ENCODE measurements at regions not wholly inside any gene's neighbourhood (a gene's known extent, or its start where the extent isn't known, plus 50 kb on each side); places are given as distances from the start of the nearest gene placed in this dataset.

DNA sequence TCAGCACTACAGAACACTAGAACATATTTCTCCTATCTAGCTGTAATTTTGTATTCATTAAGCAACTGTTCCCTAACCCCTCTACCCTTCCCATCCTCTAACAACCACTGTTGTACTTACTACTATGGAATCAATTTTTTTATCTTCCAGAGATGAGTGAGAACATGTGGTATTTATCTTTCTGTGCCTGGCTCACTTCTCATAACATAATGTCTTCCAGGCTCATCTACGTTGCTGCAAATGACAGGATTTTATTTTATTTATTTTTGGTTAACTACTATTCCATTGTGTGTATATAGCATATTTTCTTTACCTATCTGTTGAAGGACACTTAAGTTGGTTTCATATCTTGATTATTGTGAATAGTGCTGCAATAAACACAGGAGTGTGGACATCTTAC, 200.9 kb upstream of the CHRM2 start:
- CTCF ChIA-PET: no interaction called here
- DNase-seq (ENCODE audit: low read depth): no peak
- no peaks in the 10 kb centered on the region for H3K36me3 ChIP-seq (ENCODE audit: control insufficient read depth, insufficient read depth, low read length)
- H3K27me3 ChIP-seq (ENCODE audit: control insufficient read depth, insufficient read depth, low read length): no peaks in the 10 kb centered on the region
- POLR2A ChIA-PET: no interaction called here
- TF ChIP-seq CTCF (IDR thresholded peaks at IDR 0.05; ENCODE audit: insufficient read depth, low read depth, low read length): no peak
- H3K4me3 ChIP-seq (ENCODE audit: low read depth, low read length): no peak overlapping the region

DNA sequence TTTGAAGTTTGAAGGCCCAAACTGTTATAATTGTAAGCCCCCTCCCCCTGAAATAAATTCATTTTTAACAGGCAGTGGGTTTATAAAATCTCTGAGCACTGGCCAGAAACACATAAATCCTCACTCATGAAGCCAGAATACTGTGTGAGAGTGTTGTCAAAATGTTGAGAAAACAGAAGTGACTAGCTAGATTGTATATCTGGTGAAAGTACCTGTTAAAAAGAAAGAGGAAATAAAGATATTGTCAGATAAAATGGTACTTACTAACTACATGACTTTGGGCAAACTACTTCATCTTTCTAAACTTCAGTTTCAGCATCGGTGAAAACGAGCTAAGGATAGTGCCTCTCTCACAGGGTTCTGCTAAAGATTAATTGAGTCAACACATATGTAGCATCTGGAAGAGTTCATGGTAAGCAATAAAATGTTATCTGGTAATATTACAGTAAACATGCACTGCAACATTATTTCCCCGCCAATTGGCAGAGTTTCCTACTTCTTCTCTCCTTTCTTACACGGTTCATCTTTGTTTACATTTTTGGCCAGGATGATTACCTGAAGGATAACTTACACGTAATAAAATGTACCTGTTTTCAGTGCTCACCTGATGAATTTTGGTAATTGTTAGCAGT, 202.5 kb upstream of the CHRM2 start:
- TF ChIP-seq CTCF (IDR thresholded peaks at IDR 0.05; ENCODE audit: insufficient read depth, low read depth, low read length): no peak

DNA sequence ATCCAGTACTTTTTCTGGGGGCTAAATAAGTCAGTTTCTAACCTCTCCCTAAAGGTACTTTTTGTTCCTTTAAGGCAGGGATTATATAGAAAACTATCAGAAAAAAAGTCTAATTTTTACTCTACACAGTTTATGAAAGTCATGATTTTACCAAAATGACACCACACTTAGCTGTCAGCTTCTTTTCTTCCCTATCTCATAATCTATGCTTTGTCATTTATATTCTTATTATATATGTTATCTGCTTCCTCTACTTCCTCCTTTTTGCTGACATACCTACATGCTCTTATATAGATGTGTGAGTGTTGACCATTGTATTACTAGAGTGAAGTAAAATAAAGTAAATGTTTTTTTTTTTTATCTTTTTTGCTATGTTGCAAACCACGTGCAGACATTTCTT, 203.9 kb upstream of the CHRM2 start:
- ChIA-PET POLR2A (no interaction called here), CTCF (no interaction called here)
- no peak overlapping the region for H3K4me3 ChIP-seq (ENCODE audit: low read depth, low read length)
- H3K27me3 ChIP-seq (ENCODE audit: control insufficient read depth, insufficient read depth, low read length): no peaks in the 10 kb centered on the region
- TF ChIP-seq CTCF (IDR thresholded peaks at IDR 0.05; ENCODE audit: insufficient read depth, low read depth, low read length): no peak
- no peaks in the 10 kb centered on the region for H3K36me3 ChIP-seq (ENCODE audit: control insufficient read depth, insufficient read depth, low read length)
- no peak for DNase-seq (ENCODE audit: low read depth)

More for the DNA sequence above, 202.5 kb upstream of the CHRM2 start:
- no peaks in the 10 kb centered on the region for H3K36me3 ChIP-seq (ENCODE audit: control insufficient read depth, insufficient read depth, low read length)
- ChIA-PET POLR2A (no interaction called here), CTCF (no interaction called here)
- no peaks in the 10 kb centered on the region for H3K27me3 ChIP-seq (ENCODE audit: control insufficient read depth, insufficient read depth, low read length)
- no peak overlapping the region for H3K4me3 ChIP-seq (ENCODE audit: low read depth, low read length)
- no peak for DNase-seq (ENCODE audit: low read depth)

DNA sequence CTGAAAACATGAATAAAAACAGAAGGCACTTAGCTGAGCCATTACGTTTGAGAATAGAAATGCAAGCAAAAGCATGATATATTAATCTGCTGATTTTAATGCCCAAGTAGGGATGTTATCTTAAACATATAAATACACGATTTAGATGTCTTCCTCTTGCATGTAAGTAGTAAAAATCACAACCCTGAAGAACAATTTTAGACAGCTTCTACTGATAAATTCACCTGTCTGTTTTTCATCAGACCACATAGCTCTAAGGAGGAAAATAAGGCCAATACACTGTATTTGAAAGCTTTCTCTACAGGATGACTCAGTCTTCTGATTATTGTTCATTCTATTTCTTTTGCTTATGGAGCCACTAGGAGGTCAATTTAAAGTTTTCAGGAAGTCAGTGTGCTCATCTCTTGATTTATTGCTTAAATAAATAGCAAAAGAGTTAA, 210.9 kb upstream of the CHRM2 start:
- Histone ChIP-seq H3K36me3 (ENCODE audit: control insufficient read depth, insufficient read depth, low read length) (no peaks in the 10 kb centered on the region), H3K4me3 (ENCODE audit: low read depth, low read length) (no peak overlapping the region), H3K27me3 (ENCODE audit: control insufficient read depth, insufficient read depth, low read length) (no peaks in the 10 kb centered on the region)
- POLR2A ChIA-PET: interaction anchor here (0.7 kb wide), 1 partner anchor 8 kb away, joined by 6 read pairs; no protein-coding TSS in a partner anchor
- DNase-seq (ENCODE audit: low read depth): no peak
- no peak for TF ChIP-seq CTCF (IDR thresholded peaks at IDR 0.05; ENCODE audit: insufficient read depth, low read depth, low read length)
- CTCF ChIA-PET: interaction anchor here (0.6 to 0.8 kb wide), 2 partner anchors 30 to 233 kb away, joined by 3 to 4 read pairs; no protein-coding TSS in a partner anchor

DNA sequence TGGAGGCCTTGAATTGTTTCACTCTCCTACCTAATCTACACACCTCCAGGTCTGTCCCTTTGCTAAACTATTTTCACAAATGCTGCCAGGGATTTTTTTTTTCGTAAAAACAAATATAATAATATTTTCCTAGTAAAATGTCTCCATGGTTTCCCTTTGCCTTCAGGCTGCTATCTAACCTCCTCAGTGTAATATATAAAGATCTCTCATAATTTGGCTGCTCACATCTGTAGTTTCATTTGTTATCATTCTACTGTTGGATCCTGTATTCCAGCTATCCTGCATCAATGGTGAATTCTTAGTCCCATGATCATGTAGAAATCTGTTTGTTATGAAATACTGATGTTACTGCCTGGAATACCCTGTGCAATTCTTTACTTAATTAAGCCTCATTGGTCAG, 211.9 kb upstream of the CHRM2 start:
- no peak for TF ChIP-seq CTCF (IDR thresholded peaks at IDR 0.05; ENCODE audit: insufficient read depth, low read depth, low read length)

More for the DNA sequence above, 211.9 kb upstream of the CHRM2 start:
- no peaks in the 10 kb centered on the region for H3K27me3 ChIP-seq (ENCODE audit: control insufficient read depth, insufficient read depth, low read length)
- DNase-seq (ENCODE audit: low read depth): no peak
- no peak overlapping the region for H3K4me3 ChIP-seq (ENCODE audit: low read depth, low read length)
- H3K36me3 ChIP-seq (ENCODE audit: control insufficient read depth, insufficient read depth, low read length): no peaks in the 10 kb centered on the region
- POLR2A ChIA-PET: no interaction called here
- CTCF ChIA-PET: interaction anchor here (0.8 kb wide), 1 partner anchor 31 kb away, joined by 4 read pairs; no protein-coding TSS in a partner anchor

Data from BJ (cell line).